H9 (cell line): ENCODE measurements at regions not wholly inside any gene's neighbourhood (a gene's known extent, or its start where the extent isn't known, plus 50 kb on each side); places are given as distances from the start of the nearest gene placed in this dataset.

Source experiments
- DNase-seq: peaks from one replicate; pipeline ENCODE4 v3.0.0-alpha.2; 2017
- H2AFZ ChIP-seq: one replicate; pipeline ENCODE4 v1.6.1; 2013; ENCODE audit warnings: mild to moderate bottlenecking, low read length, control low read depth, moderate library complexity
- H2AK5ac ChIP-seq: 2 replicates; pipeline ENCODE4 v1.6.1; 2013; ENCODE audit warnings: low read length, control low read depth, mixed read lengths; ENCODE audit not compliant: insufficient read length
- H2BK120ac ChIP-seq: one replicate; pipeline ENCODE4 v1.6.1; 2013; ENCODE audit warnings: low read depth, mild to moderate bottlenecking, low read length, control low read depth, inconsistent platforms; ENCODE audit not compliant: poor library complexity, severe bottlenecking
- H2BK12ac ChIP-seq: 2 replicates; pipeline ENCODE4 v1.6.1; 2013; ENCODE audit warnings: low read length, control low read depth, mixed read lengths, low read depth; ENCODE audit not compliant: insufficient read length
- H2BK15ac ChIP-seq: 2 replicates; pipeline ENCODE4 v1.6.1; 2013; ENCODE audit warnings: low read depth, low read length, control low read depth
- H2BK20ac ChIP-seq: one replicate; pipeline ENCODE4 v1.6.1; 2013; ENCODE audit warnings: low read depth, mild to moderate bottlenecking, low read length, control low read depth, inconsistent platforms; ENCODE audit not compliant: poor library complexity, severe bottlenecking
- H2BK5ac ChIP-seq: 2 replicates; pipeline ENCODE4 v1.6.1; 2013; ENCODE audit warnings: low read length, control low read depth, mixed read lengths; ENCODE audit not compliant: insufficient read length
- H3K14ac ChIP-seq: 2 replicates; pipeline ENCODE4 v1.6.1; 2013; ENCODE audit warnings: low read length, control low read depth; ENCODE audit not compliant: insufficient read depth
- H3K18ac ChIP-seq: 2 replicates; pipeline ENCODE4 v1.6.1; 2013; ENCODE audit warnings: low read depth, mild to moderate bottlenecking, mixed read lengths, low read length, control low read depth; ENCODE audit not compliant: insufficient read length
- H3K23ac ChIP-seq: 2 replicates; pipeline ENCODE4 v1.6.1; 2013; ENCODE audit warnings: low read length, control low read depth, mixed read lengths, low read depth; ENCODE audit not compliant: insufficient read length
- H3K23me2 ChIP-seq: 2 replicates; pipeline ENCODE4 v1.6.1; 2013; ENCODE audit warnings: low read depth, mild to moderate bottlenecking, mixed read lengths, low read length, control low read depth; ENCODE audit not compliant: insufficient read length, poor library complexity, severe bottlenecking
- H3K27ac ChIP-seq: 2 replicates; pipeline ENCODE4 v1.5.1; 2013; ENCODE audit warnings: low read length, control low read depth, mixed read lengths, low read depth; ENCODE audit not compliant: insufficient read length
- H3K27me3 ChIP-seq: 2 replicates; pipeline ENCODE4 v1.6.1; 2013; ENCODE audit warnings: low read length, control low read depth, inconsistent platforms; ENCODE audit not compliant: insufficient read depth
- H3K4ac ChIP-seq: 2 replicates; pipeline ENCODE4 v1.6.1; 2013; ENCODE audit warnings: low read depth, mild to moderate bottlenecking, control low read depth, inconsistent platforms, low read length, moderate library complexity
- H3K4me1 ChIP-seq: 2 replicates; pipeline ENCODE4 v1.6.1; 2013; ENCODE audit warnings: low read length, control low read depth, inconsistent platforms; ENCODE audit not compliant: insufficient read depth
- H3K4me2 ChIP-seq: 2 replicates; pipeline ENCODE4 v1.6.1; 2013; ENCODE audit warnings: low read length, control low read depth, mixed read lengths; ENCODE audit not compliant: insufficient read length, insufficient read depth
- H3K56ac ChIP-seq: 2 replicates; pipeline ENCODE4 v1.6.1; 2013; ENCODE audit warnings: low read depth, mild to moderate bottlenecking, mixed read lengths, low read length, control low read depth; ENCODE audit not compliant: insufficient read length
- H3K79me1 ChIP-seq: 2 replicates; pipeline ENCODE4 v1.6.1; 2013; ENCODE audit warnings: low read depth, mild to moderate bottlenecking, moderate library complexity, low read length, control low read depth, inconsistent platforms; ENCODE audit not compliant: insufficient read depth, poor library complexity, severe bottlenecking
- H3K79me2 ChIP-seq: 2 replicates; pipeline ENCODE4 v1.6.1; 2013; ENCODE audit warnings: low read length, control low read depth, inconsistent platforms; ENCODE audit not compliant: insufficient read depth
- H3K9ac ChIP-seq: 2 replicates; pipeline ENCODE4 v1.6.1; 2013; ENCODE audit warnings: low read length, control low read depth, mixed read lengths; ENCODE audit not compliant: insufficient read length; ENCODE audit errors: extremely low read depth
- H3K9me3 ChIP-seq: one replicate; pipeline ENCODE4 v1.6.1; 2013; ENCODE audit warnings: low read depth, low read length, inconsistent platforms; ENCODE audit not compliant: control insufficient read depth
- H3T11ph ChIP-seq: one replicate; pipeline ENCODE4 v1.6.1; 2013; ENCODE audit warnings: mild to moderate bottlenecking, low read length, control low read depth, inconsistent platforms
- H4K20me1 ChIP-seq: one replicate; pipeline ENCODE4 v1.6.1; 2013; ENCODE audit not compliant: control insufficient read depth, insufficient read length, insufficient read depth
- H4K5ac ChIP-seq: 2 replicates; pipeline ENCODE4 v1.6.1; 2013; ENCODE audit warnings: low read depth, mild to moderate bottlenecking, mixed read lengths, low read length, control low read depth; ENCODE audit not compliant: insufficient read length
- H4K8ac ChIP-seq: replicated peaks from 2 replicates; pipeline ENCODE4 v1.6.1; 2013; ENCODE audit warnings: low read length, control low read depth, mixed read lengths, low read depth; ENCODE audit not compliant: insufficient read length
- H4K91ac ChIP-seq: 2 replicates; pipeline ENCODE4 v1.6.1; 2013; ENCODE audit warnings: low read depth, mild to moderate bottlenecking, moderate library complexity, mixed read lengths, low read length, control low read depth; ENCODE audit not compliant: insufficient read length
- H3K27ac Mint-ChIP-seq, 3 experiments: 2 replicates in 2 of 3; 3 replicates in 1 of 3; pipeline ENCODE4 v1.8.0; 2020 to 2021; ENCODE audit warnings: mixed read lengths in 3 of 3, mild to moderate bottlenecking in 1 of 3, moderate library complexity in 1 of 3
- H3K27me3 Mint-ChIP-seq: 2 replicates; pipeline ENCODE4 v1.8.0; 2021; ENCODE audit warnings: low read depth, mild to moderate bottlenecking, moderate library complexity, mixed read lengths
- H3K36me3 Mint-ChIP-seq, 3 experiments: 2 replicates in 2 of 3; 3 replicates in 1 of 3; pipeline ENCODE4 v1.8.0; 2020 to 2021; ENCODE audit warnings: low read depth in 3 of 3, mixed read lengths in 3 of 3; ENCODE audit not compliant: insufficient read depth in 1 of 3
- H3K4me1 Mint-ChIP-seq, 2 experiments: 2 replicates each; pipeline ENCODE4 v1.8.0; 2020; ENCODE audit warnings: mixed read lengths in 2 of 2
- H3K4me3 Mint-ChIP-seq, 2 experiments: 2 replicates in 1 of 2; 3 replicates in 1 of 2; pipeline ENCODE4 v1.8.0; 2020 to 2021; ENCODE audit warnings: mild to moderate bottlenecking in 2 of 2, mixed read lengths in 2 of 2, moderate library complexity in 1 of 2
- H3K9me3 Mint-ChIP-seq, 2 experiments: 2 replicates in 1 of 2; 3 replicates in 1 of 2; pipeline ENCODE4 v1.8.0; 2020; ENCODE audit warnings: mild to moderate bottlenecking in 2 of 2, mixed read lengths in 2 of 2, moderate library complexity in 1 of 2
- WGBS: extraction: QIAGEN DNeasy Blood & Tissue Kit; methylation state at CpG from one replicate; pipeline ENCODE4 v1.1.7; 2013; ENCODE audit warnings: missing lambda C conversion rate, low lambda C conversion rate, mixed read lengths; ENCODE audit not compliant: insufficient read length; ENCODE audit errors: extremely low coverage; 5-methylcytosine and 5-hydroxymethylcytosine counted together
- TF ChIP-seq, protein P1 (sequence below): fragments of 200-600 bp; sonication (generic); conservative IDR thresholded peaks from 3 replicates; pipeline ENCODE4 v1.8.0; 2021; ENCODE audit warnings: antibody characterized with exemption, mild to moderate bottlenecking

DNA sequence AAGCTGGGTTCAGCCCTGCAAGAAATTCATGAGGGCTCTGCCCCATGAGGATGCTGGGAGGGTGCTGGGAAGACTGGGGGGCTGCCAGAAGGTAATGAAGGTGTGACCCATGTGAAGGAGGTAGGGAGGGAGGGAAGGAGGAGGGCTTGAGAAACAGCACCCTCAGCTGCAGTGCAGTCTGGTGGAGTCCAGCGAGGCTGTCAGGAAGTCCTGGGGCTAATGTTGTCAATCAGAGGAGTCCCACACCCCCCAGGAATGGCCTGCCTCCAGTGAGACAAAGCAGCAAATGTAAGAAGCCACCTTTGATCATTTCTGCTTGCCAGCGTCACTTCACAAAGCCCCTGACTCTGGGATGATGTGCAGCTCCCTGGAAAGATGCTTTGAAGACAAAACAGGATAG lies 248.4 kb downstream of the SH3BP4 start:
- H3T11ph ChIP-seq = no peak overlapping the region
- Mint-ChIP-seq H3K4me3 (no peak overlapping the region; a peak in 1 of 5 replicates), H3K9me3 (peaks cover 0 to 3% of the 10 kb centered on the region in 2 experiments; a peak in 2 of 5 replicates), H3K27me3 (peaks cover 59% of the 10 kb centered on the region), H3K36me3 (no peaks in the 10 kb centered on the region), H3K27ac (0 out of 7 replicates have a peak overlapping the region, but pooled peaks of 1 of the 3 experiments have one; percentile 37), H3K4me1 (peaks cover 4 to 6% of the 10 kb centered on the region in 2 experiments; a peak in 2 of 4 replicates)
- no peak overlapping the region for H2BK15ac ChIP-seq
- H3K14ac ChIP-seq = no peak overlapping the region; the same call in 1 of the 2 replicates
- no peak overlapping the region for H3K56ac ChIP-seq
- no peaks in the 10 kb centered on the region for H3K79me2 ChIP-seq
- no peaks in the 10 kb centered on the region for H3K79me1 ChIP-seq
- no peak for DNase-seq
- WGBS = no CpG with 5 or more reads among the region's 2 CpGs
- no peak overlapping the region for H4K8ac ChIP-seq
- H2AK5ac ChIP-seq = no peak overlapping the region
- no peak overlapping the region for H3K9ac ChIP-seq
- no peak overlapping the region for H3K4ac ChIP-seq
- no peaks in the 10 kb centered on the region for H3K9me3 ChIP-seq
- no peak overlapping the region for H3K23ac ChIP-seq
- H3K4me2 ChIP-seq = no peak overlapping the region
- no peak overlapping the region for H2BK5ac ChIP-seq
- no peak overlapping the region for H2BK120ac ChIP-seq
- H3K4me1 ChIP-seq = no peaks in the 10 kb centered on the region
- H4K20me1 ChIP-seq = no peaks in the 10 kb centered on the region
- TF ChIP-seq, protein P1, sequence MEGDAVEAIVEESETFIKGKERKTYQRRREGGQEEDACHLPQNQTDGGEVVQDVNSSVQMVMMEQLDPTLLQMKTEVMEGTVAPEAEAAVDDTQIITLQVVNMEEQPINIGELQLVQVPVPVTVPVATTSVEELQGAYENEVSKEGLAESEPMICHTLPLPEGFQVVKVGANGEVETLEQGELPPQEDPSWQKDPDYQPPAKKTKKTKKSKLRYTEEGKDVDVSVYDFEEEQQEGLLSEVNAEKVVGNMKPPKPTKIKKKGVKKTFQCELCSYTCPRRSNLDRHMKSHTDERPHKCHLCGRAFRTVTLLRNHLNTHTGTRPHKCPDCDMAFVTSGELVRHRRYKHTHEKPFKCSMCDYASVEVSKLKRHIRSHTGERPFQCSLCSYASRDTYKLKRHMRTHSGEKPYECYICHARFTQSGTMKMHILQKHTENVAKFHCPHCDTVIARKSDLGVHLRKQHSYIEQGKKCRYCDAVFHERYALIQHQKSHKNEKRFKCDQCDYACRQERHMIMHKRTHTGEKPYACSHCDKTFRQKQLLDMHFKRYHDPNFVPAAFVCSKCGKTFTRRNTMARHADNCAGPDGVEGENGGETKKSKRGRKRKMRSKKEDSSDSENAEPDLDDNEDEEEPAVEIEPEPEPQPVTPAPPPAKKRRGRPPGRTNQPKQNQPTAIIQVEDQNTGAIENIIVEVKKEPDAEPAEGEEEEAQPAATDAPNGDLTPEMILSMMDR = no peak
- H3K18ac ChIP-seq = no peak overlapping the region
- H3K27ac ChIP-seq = no peak overlapping the region
- H2AFZ ChIP-seq = no peak overlapping the region
- H2BK12ac ChIP-seq = no peak overlapping the region
- H2BK20ac ChIP-seq = no peak overlapping the region
- no peak overlapping the region for H4K5ac ChIP-seq
- H3K27me3 ChIP-seq = no peaks in the 10 kb centered on the region
- no peaks in the 10 kb centered on the region for H3K23me2 ChIP-seq
- H4K91ac ChIP-seq = no peak overlapping the region
